ENCODE measurements at regions not wholly inside any gene's neighbourhood (a gene's known extent, or its start where the extent isn't known, plus 50 kb on each side); places are given as distances from the start of the nearest gene placed in this dataset.

DNA sequence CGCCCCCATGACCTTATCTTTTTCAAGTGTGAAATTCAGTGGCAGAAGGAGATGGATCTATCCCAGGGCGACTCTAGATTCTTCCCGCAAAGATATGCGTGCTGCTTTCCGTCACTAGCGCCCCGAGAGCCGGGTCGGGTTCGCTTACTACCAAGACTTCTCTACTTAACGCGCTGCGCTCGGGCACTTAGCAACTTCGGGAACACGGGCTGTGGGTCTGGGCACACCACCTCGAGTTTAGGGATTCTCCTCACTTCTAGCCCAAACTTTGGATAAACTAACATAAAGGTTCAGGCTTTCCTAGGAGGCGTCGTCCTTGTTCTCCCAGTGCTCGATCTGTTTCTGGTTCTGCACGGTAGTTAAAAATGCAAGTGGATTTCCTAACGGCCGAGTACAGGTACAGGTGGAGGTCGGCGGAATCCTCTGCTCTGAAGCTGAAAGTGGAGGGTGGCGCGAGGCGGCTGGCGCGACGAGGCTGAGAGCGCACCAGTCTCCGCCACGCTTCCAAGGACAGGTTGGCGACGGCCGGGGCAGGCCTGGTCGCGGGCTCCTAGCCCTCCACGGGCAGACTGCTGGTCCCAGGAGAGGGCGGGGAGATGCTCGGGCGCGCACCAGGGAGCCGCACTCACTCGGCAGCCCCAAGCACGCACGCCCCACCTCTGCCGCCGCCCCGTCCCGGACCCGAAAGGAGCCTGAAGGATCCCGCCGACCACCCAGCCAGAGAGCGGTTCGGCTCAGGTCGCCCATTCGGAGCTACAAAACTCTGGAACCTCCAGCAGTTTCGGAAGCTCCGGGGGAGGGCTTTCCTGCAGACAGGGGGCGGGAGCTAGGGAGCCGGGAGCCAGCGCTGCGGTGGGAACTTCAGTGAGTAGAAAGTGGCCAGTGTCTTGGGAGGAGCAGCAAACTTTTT is 100.8 kb upstream of the TENM3 start:
- H3K27ac ChIP-seq = peak overlapping the region in 1 of 3 donors; percentile 56
- H3K36me3 ChIP-seq = no peaks in the 10 kb centered on the region
- H3K4me1 ChIP-seq = peaks cover 0 to 13% of the 10 kb centered on the region in 2 donors
- TF ChIP-seq, protein P1, sequence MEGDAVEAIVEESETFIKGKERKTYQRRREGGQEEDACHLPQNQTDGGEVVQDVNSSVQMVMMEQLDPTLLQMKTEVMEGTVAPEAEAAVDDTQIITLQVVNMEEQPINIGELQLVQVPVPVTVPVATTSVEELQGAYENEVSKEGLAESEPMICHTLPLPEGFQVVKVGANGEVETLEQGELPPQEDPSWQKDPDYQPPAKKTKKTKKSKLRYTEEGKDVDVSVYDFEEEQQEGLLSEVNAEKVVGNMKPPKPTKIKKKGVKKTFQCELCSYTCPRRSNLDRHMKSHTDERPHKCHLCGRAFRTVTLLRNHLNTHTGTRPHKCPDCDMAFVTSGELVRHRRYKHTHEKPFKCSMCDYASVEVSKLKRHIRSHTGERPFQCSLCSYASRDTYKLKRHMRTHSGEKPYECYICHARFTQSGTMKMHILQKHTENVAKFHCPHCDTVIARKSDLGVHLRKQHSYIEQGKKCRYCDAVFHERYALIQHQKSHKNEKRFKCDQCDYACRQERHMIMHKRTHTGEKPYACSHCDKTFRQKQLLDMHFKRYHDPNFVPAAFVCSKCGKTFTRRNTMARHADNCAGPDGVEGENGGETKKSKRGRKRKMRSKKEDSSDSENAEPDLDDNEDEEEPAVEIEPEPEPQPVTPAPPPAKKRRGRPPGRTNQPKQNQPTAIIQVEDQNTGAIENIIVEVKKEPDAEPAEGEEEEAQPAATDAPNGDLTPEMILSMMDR (IDR thresholded peaks at IDR 0.05) = peak in 1 of 6 experiments; percentile 9
- TF ChIP-seq POLR2A (IDR thresholded peaks at IDR 0.05) = peak in 1 of 2 donors; percentile 32
- H3K4me3 ChIP-seq (replicated peaks in 1 of 3) = peak overlapping the region; percentile 5 to 85 (median 62)
- WGBS, 2 donors = 25 to 26% methylated on average over 40 to 54 of the region's 65 CpGs
- H3K9me3 ChIP-seq = no peaks in the 10 kb centered on the region
- intact Hi-C loops (cut with DNase I) = no loop called here
- DNase-seq = peak; percentile 66 to 72
- H3K27me3 ChIP-seq = no peaks in the 10 kb centered on the region

DNA sequence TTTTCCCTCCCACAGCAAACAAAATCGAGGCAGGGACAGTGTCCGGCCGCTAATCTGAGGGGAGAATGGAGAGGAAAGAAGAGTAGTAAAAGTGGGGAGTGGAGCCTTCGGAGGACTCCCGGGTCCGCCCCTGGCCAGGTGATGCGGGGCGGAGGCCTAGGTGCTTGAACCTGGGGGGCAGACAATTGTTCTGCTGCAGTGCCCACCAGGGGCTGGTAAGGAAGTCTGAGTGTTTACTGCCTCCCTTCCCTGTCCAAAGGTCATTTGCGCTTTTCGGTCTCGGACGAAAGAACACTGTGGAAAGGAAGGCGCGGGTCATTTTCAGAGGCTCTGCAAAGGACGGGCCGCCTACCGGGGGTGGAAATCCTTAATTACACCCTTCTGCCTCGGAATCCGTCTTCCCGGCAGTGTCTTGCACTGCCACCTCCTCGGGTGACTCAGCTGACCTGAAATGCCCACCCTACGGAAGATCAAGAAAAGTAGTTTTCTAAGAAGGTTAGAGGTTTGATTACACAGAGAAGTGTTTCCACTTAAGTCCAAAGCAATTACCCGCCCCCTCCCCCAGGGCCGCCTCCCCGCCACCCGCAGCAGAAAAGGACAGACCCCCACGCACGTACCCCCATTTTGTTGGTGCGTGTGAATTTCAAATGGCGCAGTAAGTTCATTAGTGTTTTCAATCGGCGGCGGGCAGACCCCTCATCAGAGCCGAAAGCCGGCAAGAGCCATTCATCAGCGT is 99.9 kb upstream of the TENM3 start:
- intact Hi-C loops (cut with DNase I) = no loop called here
- H3K9me3 ChIP-seq = no peaks in the 10 kb centered on the region
- peak; percentile 20 to 32 for DNase-seq
- no peaks in the 10 kb centered on the region for H3K27me3 ChIP-seq
- TF ChIP-seq, protein P1 (IDR thresholded peaks at IDR 0.05) = no peak
- no peak for TF ChIP-seq POLR2A (IDR thresholded peaks at IDR 0.05)
- 2% methylated on average over 36 of the region's 36 CpGs for WGBS, 2 donors
- peak overlapping the region in 2 of 3 donors; percentile 22 to 56 for H3K27ac ChIP-seq
- peak overlapping the region; percentile 62 to 85 (median 70) for H3K4me3 ChIP-seq (replicated peaks in 1 of 3)
- peaks cover 0 to 13% of the 10 kb centered on the region in 2 donors for H3K4me1 ChIP-seq
- no peaks in the 10 kb centered on the region for H3K36me3 ChIP-seq

DNA sequence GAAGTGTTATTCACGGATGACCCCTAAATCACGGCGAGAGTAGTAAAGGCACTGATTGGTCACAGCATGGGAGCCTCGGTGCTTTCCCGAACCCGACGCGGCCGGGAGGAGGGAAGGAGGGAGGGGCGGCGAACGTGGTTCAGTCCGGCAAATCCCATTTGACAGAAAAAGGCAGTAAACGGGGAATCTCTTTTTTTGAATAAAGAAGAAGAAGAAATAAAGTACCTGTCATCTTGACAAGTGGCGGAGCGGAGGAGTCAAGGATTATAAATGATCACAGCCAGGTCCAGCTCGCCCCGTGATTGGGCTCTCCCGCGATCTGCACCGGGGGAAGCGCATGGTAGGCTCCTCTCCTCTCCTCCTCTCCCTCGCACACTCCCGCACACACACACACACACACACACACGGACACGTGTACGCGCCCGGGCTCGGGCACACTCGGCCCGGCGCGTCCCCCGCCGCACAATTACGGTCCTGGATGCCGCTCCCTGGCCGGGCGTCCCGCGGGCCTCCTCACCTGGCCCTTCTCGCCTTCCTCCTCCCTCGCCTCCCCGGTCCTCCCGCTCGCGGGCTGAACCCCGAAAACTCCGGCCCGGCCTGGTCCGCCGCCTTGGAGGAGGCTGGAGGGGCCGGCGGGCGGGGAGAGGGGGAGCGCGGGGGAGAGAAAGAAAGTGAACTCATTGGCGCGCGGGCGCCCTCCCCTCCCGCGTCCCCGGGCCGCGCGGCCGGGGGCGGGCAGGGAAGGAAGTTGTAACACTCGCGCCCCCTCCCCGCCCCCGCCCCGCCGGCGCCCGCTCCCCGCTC is 99.2 kb upstream of the TENM3 start:
- 0 to 1% methylated on average over 28 to 47 of the region's 79 CpGs for WGBS, 2 donors
- H3K27ac ChIP-seq = peak overlapping the region in 2 of 3 donors; percentile 22 to 56
- H3K36me3 ChIP-seq = no peaks in the 10 kb centered on the region
- H3K27me3 ChIP-seq = no peaks in the 10 kb centered on the region
- peak overlapping the region; percentile 62 to 85 (median 70) for H3K4me3 ChIP-seq (replicated peaks in 1 of 3)
- intact Hi-C loops (cut with DNase I) = no loop called here
- H3K9me3 ChIP-seq = no peaks in the 10 kb centered on the region
- TF ChIP-seq, protein P1 (IDR thresholded peaks at IDR 0.05) = no peak
- no peak for TF ChIP-seq POLR2A (IDR thresholded peaks at IDR 0.05)
- peaks cover 0 to 13% of the 10 kb centered on the region in 2 donors for H3K4me1 ChIP-seq
- DNase-seq = peak; percentile 52 to 60

DNA sequence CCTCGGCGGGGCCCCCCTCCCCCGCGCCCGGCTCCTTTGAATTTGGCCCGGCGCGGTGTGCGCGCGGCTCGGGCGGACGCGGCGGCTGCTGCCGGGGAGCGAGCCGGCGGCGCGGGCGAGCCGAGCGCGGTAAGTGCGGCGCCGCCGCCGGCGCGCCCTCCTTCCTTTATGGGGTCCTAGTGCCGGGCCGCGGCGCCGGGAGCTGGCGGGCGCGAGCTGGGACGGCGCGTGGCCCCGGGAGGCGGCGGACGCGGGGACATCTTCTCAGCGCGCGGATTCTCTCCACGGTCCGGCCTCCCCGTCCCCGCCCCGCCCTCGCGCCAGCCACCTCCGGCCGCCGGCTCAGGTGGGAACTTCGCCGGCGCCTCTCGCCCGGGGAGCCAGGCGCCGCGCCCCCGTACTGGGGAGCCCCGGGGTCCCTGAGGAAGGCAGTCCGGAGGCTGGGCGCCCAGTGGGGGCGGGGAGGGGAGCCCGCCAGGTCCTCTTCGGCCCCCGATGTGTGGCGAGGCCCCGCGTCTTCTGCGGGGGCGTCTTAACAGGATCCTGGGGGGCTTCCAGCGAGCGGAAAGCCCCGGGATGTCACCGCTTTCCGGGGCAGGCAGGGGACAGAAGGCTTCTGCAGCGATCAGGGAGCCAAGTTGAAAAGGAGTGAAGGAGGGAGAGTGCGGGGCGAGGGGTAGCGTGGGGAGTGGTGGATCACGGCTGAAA is 98.4 kb upstream of the TENM3 start:
- Histone ChIP-seq H3K36me3 (no peaks in the 10 kb centered on the region), H3K27ac (no peak overlapping the region), H3K4me1 (peaks cover 0 to 13% of the 10 kb centered on the region in 2 donors), H3K9me3 (no peaks in the 10 kb centered on the region), H3K27me3 (no peaks in the 10 kb centered on the region), H3K4me3 (replicated peaks in 1 of 3) (peak overlapping the region in 2 of 3 donors; percentile 62 to 68)
- 2 to 5% methylated on average over 26 to 32 of the region's 93 CpGs for WGBS, 2 donors
- TF ChIP-seq, protein P1 (IDR thresholded peaks at IDR 0.05) = no peak
- TF ChIP-seq POLR2A (IDR thresholded peaks at IDR 0.05) = peak in 1 of 2 donors; percentile 5
- peak; percentile 35 to 41 for DNase-seq
- intact Hi-C loops (cut with DNase I) = no loop called here
